HG02763 (cell line): ENCODE measurements at regions not wholly inside any gene's neighbourhood (a gene's known extent, or its start where the extent isn't known, plus 50 kb on each side); places are given as distances from the start of the nearest gene placed in this dataset.
A peak's percentile ranks its signal among the peaks of the same experiment; 100 is the strongest.

ENCODE experiments used
- ATAC-seq: cut with Tn5 transposase; IDR thresholded peaks from one replicate; pipeline ENCODE4 v1.9.1; 2021; ENCODE audit warnings: mild to moderate bottlenecking, moderate library complexity; ENCODE audit not compliant: unreplicated experiment

DNA sequence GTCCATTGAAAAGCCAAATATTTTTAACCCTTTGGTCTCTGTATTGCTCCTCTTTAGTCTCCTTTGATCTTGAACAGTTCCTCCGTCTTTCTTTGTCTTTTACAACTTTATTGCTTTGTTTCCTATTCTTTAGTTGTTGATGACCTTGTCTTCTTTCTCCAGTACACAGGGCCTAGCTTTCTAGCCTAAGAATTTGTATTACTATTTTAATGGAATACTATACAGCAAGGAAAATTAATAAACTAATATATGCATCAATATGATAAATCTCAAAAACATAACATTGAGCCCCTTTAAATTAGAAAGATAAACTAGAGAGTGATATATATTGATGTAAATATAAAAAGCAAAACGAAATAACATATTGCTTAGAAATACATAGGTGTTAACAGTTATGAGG is 88.7 kb downstream of the NR1D2 start:
- no peak for ATAC-seq

DNA sequence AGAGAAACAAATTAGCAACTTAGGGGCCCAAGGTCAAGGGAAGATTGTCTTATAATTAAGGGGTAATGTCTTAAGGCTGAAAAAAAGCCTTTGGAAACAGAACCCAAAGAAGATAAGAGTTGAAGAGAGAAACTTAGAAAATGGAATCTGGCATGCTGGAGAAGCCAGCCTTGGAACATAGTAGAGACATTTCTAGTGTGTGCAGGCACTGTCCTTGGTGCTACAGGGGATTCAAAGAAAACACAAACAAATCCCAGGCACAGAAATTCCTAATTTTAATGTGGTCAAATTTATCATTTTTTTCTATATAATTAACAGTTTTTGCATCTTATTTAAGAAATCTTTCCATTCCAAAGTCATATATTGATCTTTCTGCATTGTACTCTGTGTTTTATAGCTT is 89.4 kb downstream of the NR1D2 start:
- ATAC-seq: no peak

DNA sequence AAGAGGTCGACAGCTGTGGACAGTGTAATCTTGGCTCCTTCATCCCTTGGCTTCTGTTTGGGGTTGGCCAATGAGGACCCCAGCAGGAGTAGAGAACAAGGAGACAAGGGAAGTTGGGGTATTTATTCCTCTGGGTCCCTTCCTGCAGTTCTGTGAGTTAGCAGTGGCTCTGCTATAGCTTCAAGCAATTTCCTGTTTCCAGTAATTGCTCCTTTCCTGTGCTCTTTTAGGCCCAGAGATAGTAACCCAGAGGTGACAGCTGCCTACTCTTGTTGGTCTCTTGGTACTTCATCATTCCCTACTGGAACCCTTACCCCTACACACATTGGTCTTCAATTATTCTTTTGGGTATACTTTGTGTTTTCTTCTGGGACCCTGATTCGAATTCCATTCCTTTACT is 92.9 kb downstream of the NR1D2 start:
- no peak for ATAC-seq

DNA sequence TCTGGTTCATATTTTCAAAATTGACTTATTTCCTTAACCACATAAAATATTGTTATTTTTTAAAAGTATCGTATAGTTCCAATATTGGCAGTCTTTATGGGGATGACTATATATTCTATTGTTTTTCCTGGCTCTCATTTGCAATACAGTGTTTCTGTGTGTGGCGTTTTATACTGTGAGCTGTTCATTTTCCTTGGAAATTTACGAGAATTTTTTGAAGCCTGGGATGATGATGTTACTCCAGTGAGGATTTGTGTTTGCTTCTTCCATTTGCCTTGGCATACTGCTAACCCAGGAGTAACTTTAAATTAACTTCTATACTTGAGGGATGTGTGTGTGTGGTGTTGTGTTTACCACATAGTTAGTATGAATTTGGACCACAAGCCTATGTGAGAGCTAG is 95.2 kb downstream of the NR1D2 start:
- ATAC-seq: no peak

DNA sequence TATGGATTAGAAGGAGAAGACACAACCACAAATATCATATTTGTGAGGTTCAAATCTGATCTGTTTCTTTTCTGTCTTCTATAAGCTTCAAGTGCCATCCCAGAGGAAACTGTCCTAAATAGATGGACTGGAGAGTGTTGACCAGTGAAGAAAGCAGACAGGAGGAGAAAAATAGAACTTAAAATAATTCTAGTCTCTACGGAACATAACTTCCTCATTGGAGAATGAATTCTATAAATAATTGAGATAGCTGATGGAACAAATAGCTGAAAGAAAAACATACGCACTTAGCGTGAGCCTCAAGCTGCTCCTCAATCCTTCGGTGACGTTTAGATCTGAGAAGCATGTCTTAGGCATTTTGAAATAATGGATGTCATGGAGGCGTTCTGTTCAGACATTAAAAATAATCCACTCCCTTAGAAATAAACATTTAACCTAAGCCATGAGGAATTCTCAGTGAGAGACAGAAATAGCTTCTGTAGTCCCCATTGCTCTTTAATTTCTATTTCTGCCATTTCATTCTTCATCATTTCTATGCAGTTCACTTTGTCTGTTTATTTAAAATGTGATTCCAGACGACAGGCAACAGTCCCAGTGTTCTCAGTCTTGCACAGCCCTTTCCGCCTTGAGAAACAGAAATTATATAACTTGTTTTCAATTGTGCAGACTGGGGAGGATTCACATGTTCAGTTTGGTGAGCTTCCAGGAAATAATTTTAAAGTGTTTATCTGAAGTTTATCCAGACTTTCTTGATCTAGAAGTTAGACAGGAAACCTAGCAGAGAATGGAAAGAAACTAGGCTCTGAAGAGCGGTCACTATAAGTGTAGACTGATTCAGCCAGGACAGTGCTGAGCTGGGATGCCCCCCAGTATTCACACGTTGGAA is 97.3 kb downstream of the NR1D2 start:
- no peak for ATAC-seq

DNA sequence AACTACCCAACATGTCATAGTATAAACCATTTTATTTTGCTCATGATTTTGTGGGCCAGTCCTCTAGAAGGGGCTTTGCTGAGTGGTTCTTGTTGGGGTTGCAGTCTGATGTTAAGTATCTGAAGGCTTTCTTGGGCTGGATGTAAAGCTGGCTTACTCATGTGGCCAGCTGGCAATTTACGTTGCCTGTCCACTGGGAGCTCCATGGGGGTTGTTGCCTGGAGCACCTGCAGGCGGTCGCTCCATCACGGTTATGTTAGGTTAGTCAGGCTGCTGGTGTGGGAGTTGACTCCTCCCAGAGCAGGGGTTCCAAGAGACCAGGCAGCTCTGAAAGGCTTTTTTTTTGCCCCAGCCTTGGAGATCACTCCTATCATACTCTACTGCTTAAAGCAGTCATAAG is 98.1 kb downstream of the NR1D2 start:
- no peak for ATAC-seq

DNA sequence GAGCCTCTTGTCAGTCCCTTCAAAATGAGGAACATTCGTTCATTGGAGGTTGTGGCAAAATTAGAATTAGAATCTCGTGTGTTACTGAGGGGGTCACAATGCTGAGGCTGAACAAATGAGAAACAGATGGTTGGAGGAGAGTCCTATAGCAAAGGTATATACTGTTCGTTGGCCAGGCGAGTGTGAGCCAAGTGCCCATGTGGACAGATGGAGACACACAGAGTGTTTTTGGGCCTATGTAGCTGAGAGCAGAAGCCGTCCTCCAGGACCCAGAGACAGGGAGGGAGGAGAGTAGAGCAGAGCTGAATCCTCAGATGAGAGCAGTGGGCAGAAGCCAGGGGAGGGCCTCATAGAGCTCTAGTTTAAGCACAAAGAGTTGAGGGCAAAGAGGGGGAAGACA is 98.9 kb downstream of the NR1D2 start:
- no peak for ATAC-seq

DNA sequence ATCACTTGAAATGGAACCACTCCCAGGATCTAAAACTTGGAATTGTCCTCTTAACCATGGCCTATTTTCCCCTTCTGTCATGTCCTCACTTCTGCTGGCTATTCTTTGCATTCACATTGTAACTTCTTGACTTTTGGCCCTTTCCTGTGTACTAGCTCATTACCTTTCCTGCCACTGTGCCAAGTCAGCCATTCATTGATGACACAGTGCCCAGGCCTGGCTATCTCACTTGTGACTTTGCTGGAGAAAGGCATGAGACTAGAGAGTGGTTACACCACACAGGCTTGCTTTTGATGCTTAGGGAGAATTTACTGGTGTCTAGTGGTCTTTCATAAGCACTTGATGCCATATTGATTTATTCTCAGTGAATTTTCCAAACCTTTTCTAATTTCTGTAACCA is 101.1 kb downstream of the NR1D2 start:
- ATAC-seq: no peak

DNA sequence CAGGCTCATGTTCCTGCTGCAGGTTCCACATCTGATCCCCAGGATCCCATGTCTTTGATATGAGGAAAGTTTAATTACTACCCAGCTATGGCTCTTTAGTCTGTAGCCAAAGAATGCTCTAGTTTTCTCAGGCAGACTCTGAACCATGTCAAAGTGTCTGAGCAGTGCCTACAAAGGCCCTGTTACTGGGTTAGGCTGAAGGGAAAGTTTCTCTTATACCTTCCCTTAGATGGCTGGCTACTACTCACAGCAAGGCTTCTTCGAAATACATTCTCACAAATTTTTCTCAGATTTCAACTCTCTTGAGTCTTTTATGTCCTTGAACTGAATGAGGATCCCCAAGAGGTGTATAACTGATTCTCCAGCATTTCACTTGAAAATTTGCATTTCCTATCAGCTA is 102.4 kb downstream of the NR1D2 start:
- peak; percentile 23 for ATAC-seq

DNA sequence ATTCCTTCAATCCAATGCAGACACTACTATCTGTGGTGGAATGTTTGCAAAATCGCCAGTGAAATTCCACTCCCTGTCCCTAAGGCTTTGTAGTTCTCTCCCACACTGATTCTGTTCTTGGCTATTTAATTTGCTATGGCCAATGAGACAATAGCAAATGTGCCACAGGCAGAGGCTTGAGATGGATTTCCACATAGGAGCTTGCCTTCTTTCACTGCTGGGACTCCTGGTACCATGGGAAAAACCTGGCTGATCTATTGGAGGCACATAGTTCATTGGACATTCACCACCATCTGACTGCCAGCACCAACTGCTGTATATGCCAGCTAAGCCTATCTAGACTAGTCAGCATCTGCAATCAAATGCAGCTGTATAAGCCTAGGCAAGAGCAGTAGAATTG is 103.8 kb downstream of the NR1D2 start:
- no peak for ATAC-seq

DNA sequence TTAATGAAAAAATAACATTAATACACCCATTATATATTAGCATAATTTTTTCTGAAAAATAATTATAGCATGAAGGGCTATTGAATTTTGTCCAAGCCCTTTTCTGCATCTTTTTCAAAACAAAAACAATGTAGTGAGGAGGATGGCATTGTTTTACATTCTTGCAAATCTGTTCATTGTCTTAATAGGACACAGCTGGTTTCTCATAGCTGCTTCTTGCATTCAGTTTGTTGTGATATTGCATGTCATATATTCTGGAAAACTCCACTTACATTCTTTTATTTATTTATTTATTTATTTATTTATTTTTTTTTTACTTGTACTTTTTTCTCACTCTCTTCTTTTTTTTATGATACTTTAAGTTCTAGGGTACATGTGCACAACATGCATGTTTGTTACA is 107.4 kb downstream of the NR1D2 start:
- ATAC-seq: no peak

DNA sequence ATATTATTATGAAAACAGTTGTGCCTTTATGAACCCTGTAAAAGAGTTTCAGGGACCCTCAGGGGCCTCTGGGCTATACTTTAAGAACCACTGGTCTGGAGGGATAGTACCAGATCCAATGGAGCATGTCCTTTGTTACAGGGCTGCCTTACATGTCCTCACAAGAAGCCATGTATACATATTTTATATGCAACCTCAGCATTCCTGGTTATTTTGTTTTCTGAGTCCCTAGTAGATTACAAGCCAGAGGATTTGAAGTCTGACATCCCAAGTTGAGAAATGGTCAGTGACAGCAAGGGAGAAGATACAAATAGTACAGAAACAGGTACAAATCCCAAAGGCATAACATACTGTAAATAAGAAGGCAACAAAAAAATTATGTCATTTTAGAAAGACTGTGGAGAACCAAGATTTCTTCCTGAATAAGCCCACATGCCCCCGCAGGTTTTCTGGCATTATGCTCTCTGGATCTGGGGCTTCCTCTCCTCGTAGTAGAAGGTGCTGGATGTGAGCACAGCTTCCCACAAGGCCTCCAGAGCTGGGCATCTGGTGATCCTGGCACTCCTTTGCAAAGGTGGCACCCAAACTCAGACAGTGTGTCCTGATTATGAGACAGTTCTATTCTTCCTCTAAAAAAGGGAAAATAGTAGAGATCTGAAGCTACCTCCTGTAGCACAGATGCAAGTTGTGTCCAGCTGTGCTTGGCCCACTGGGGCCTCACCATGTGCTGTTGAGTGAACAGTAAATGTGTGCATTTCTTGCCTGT is 114.0 kb downstream of the NR1D2 start:
- no peak for ATAC-seq

DNA sequence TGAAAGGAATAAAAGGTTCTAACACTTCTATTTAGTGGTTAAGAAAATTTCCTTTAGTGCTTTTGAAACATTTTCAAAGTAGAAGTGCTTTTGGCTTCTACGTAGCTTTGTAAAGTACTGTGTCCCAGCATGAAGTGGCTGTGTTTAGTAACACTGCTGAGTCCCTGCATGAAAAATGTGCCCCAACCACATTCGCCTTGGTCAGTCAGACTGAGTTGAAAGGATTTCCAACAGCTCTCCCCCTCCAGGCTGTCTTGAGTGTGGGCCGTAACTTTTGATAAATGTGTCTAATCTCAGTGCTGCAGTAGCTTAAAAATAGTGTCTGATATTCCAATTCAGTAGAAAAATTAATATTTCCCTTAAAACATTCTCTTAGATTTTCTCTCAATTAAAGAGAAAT is 115.0 kb downstream of the NR1D2 start:
- ATAC-seq: no peak

DNA sequence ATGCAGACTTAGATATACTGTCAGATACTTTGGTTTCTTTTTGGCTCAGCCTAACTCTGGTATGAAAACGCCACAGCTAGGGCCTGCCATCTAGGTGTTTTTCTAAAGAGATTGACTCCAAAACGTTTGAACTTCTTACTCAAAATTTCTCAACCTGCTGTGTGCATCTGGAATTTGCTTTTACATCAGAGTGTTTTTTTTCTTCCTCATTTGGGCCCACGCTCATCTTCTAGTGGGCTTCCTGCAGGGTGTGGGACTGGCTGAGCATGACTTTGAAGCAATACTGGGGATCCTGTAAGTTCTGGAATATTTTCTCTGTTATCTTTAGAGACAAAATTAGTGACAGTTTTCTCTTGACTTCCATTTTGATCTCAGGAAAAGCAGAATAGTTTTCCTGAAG is 117.8 kb downstream of the NR1D2 start:
- no peak for ATAC-seq
